Prostate gland (tissue), 2 donors: ENCODE measurements at regions not wholly inside any gene's neighbourhood (a gene's known extent, or its start where the extent isn't known, plus 50 kb on each side); places are given as distances from the start of the nearest gene placed in this dataset.

Experiments
- CTCF ChIP-seq, 4 experiments: fragments of 200-600 bp in 2 of 4; fragments of 450-650 bp in 2 of 4; sonication (generic) in 2 of 4; IDR thresholded peaks; 1 replicate in 3 of 4; 2 replicates in 1 of 4; pipeline ENCODE4 v1.5.1; 2016 to 2019; ENCODE audit warnings: antibody characterized with exemption in 4 of 4, mild to moderate bottlenecking in 2 of 4, moderate library complexity in 2 of 4
- POLR2AphosphoS5 ChIP-seq: sonication (generic); formaldehyde crosslinking; IDR thresholded peaks from one replicate; pipeline ENCODE4 v1.6.1; 2017; ENCODE audit warnings: antibody characterized with exemption

GRCh38 chr12:66020481-66020880 lies 110.1 kb downstream of the LLPH start:
- no peak for TF ChIP-seq POLR2AphosphoS5
- no peak for TF ChIP-seq CTCF (IDR thresholded peaks at IDR 0.05)
